ENCODE measurements at regions not wholly inside any gene's neighbourhood (a gene's known extent, or its start where the extent isn't known, plus 50 kb on each side); places are given as distances from the start of the nearest gene placed in this dataset.

DNA sequence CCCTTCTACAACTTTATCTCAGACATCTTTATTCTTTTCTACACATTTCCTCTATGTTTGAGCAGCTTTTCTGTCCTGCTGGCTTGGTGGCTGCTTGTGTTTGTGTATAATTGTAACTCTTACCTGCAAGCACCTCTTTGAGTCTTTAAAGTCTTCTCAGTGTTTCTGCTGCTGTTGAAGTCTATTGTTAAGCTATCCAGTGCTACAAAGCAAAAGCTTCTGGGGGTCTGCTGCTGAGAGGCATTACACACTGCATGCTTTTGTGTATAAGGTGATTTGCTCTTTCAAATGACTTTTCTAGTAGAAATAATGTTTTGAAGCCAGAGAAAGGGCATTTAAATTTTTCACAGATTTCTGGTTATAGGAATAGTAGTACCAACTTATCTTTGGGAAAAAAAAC lies 241.8 kb downstream of the DTHD1 start:
- ATAC-seq (ENCODE audit: insufficient read depth, low read depth): no peak
- H3K4me3 ChIP-seq (ENCODE audit: low read depth in 1 of 2, low read length in 2 of 2): no peak overlapping the region
- H3K79me2 ChIP-seq (ENCODE audit: insufficient read depth, low read length): no peaks in the 10 kb centered on the region
- H3K36me3 ChIP-seq (ENCODE audit: insufficient read depth, low read length): no peaks in the 10 kb centered on the region
- H2AFZ ChIP-seq (ENCODE audit: low read depth, low read length): no peak overlapping the region
- no peak overlapping the region for H3K9ac ChIP-seq (ENCODE audit: low read depth, low read length)
- DNase-seq: no peak
- H3K9me3 ChIP-seq (ENCODE audit: insufficient read depth, low read length, severe bottlenecking): no peaks in the 10 kb centered on the region
- no peaks in the 10 kb centered on the region for H4K20me1 ChIP-seq (ENCODE audit: insufficient read depth, low read length)
- no peak overlapping the region for H3K4me2 ChIP-seq (ENCODE audit: insufficient read depth, low read length)
- no peaks in the 10 kb centered on the region for H3K27me3 ChIP-seq (ENCODE audit: insufficient read depth, low read length, poor library complexity)
- TF ChIP-seq, protein P1, sequence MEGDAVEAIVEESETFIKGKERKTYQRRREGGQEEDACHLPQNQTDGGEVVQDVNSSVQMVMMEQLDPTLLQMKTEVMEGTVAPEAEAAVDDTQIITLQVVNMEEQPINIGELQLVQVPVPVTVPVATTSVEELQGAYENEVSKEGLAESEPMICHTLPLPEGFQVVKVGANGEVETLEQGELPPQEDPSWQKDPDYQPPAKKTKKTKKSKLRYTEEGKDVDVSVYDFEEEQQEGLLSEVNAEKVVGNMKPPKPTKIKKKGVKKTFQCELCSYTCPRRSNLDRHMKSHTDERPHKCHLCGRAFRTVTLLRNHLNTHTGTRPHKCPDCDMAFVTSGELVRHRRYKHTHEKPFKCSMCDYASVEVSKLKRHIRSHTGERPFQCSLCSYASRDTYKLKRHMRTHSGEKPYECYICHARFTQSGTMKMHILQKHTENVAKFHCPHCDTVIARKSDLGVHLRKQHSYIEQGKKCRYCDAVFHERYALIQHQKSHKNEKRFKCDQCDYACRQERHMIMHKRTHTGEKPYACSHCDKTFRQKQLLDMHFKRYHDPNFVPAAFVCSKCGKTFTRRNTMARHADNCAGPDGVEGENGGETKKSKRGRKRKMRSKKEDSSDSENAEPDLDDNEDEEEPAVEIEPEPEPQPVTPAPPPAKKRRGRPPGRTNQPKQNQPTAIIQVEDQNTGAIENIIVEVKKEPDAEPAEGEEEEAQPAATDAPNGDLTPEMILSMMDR (IDR thresholded peaks at IDR 0.05; ENCODE audit: borderline replicate concordance, extremely low read depth, low read length, poor library complexity, severe bottlenecking): no peak
- TF ChIP-seq EZH2 (IDR thresholded peaks at IDR 0.05; ENCODE audit: borderline replicate concordance, low read depth, low read length, severe bottlenecking): no peak
- no peaks in the 10 kb centered on the region for H3K4me1 ChIP-seq (ENCODE audit: insufficient read depth, low read length)
- no peak overlapping the region for H3K27ac ChIP-seq (ENCODE audit: low read length)

DNA sequence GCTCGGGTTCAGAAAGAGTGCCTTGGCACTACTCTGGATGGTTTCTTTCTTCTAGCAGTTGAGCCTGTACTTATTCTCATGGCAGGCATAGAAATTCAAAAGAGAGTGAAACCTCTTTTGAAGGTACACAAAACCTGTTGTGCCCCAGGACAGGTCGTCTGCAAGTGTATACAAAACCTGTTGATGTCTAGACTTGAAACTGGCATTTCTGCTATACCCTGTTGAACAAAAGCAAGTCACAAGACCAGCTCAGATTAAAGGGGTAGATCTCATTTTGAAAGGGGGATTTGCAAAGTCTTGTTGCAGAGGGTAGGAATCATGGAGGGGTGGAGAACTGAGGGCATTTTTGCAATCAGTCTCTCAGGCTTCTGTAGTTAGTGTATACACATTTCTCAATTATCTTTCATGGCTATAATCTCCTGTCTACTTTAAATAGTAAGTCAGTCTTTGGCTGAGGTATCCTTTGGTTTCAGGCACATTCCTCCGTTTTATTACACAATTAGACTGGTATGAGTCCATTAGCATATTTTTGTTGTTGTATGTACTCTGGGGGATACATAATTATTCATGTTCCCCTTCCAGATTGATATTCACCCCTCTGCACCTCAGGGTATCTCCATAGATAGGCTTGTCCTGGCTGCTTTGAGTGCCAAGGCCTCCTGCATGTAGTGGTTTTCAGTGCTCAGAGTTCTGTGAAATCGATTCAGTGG lies 251.4 kb downstream of the DTHD1 start:
- Histone ChIP-seq H3K4me1 (ENCODE audit: insufficient read depth, low read length) (no peaks in the 10 kb centered on the region), H4K20me1 (ENCODE audit: insufficient read depth, low read length) (no peaks in the 10 kb centered on the region), H3K9ac (ENCODE audit: low read depth, low read length) (no peak overlapping the region), H2AFZ (ENCODE audit: low read depth, low read length) (no peak overlapping the region), H3K36me3 (ENCODE audit: insufficient read depth, low read length) (no peaks in the 10 kb centered on the region), H3K4me2 (ENCODE audit: insufficient read depth, low read length) (no peak overlapping the region), H3K79me2 (ENCODE audit: insufficient read depth, low read length) (no peaks in the 10 kb centered on the region), H3K27me3 (ENCODE audit: insufficient read depth, low read length, poor library complexity) (no peaks in the 10 kb centered on the region), H3K27ac (ENCODE audit: low read length) (no peak overlapping the region), H3K9me3 (ENCODE audit: insufficient read depth, low read length, severe bottlenecking) (peaks cover 4% of the 10 kb centered on the region), H3K4me3 (ENCODE audit: low read depth in 1 of 2, low read length in 2 of 2) (no peak overlapping the region)
- DNase-seq (no peak), ATAC-seq (ENCODE audit: insufficient read depth, low read depth) (no peak)
- TF ChIP-seq, protein P1 (IDR thresholded peaks at IDR 0.05; ENCODE audit: borderline replicate concordance, extremely low read depth, low read length, poor library complexity, severe bottlenecking): no peak
- TF ChIP-seq EZH2 (IDR thresholded peaks at IDR 0.05; ENCODE audit: borderline replicate concordance, low read depth, low read length, severe bottlenecking): no peak

DNA sequence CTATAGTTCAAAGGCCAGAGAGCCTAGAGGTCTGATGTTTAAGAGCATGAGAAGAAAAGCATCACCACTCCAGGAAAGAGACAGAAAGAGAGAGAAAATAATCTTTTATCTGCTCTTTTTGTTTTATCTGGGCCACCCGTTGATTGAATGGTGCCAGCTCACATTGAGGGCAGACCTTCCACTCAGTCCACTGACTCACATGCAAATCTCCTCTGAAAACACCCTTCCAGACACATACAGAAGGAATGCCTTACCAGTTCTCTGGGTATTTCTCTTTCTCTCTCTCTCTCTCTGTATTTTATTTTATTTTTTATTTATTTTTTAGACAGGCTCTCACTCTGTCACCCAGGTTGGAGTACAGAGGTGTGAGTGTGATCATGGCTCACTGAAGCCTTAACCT lies 252.5 kb downstream of the DTHD1 start:
- no peak overlapping the region for H3K4me2 ChIP-seq (ENCODE audit: insufficient read depth, low read length)
- H3K9ac ChIP-seq (ENCODE audit: low read depth, low read length): no peak overlapping the region
- DNase-seq (no peak), ATAC-seq (ENCODE audit: insufficient read depth, low read depth) (no peak)
- H3K36me3 ChIP-seq (ENCODE audit: insufficient read depth, low read length): no peaks in the 10 kb centered on the region
- no peak overlapping the region for H3K27ac ChIP-seq (ENCODE audit: low read length)
- no peaks in the 10 kb centered on the region for H3K79me2 ChIP-seq (ENCODE audit: insufficient read depth, low read length)
- H4K20me1 ChIP-seq (ENCODE audit: insufficient read depth, low read length): no peaks in the 10 kb centered on the region
- H3K27me3 ChIP-seq (ENCODE audit: insufficient read depth, low read length, poor library complexity): no peaks in the 10 kb centered on the region
- no peaks in the 10 kb centered on the region for H3K4me1 ChIP-seq (ENCODE audit: insufficient read depth, low read length)
- no peak overlapping the region for H2AFZ ChIP-seq (ENCODE audit: low read depth, low read length)
- TF ChIP-seq, protein P1 (IDR thresholded peaks at IDR 0.05; ENCODE audit: borderline replicate concordance, extremely low read depth, low read length, poor library complexity, severe bottlenecking): no peak
- TF ChIP-seq EZH2 (IDR thresholded peaks at IDR 0.05; ENCODE audit: borderline replicate concordance, low read depth, low read length, severe bottlenecking): no peak
- peaks cover 3% of the 10 kb centered on the region for H3K9me3 ChIP-seq (ENCODE audit: insufficient read depth, low read length, severe bottlenecking)
- H3K4me3 ChIP-seq (ENCODE audit: low read depth in 1 of 2, low read length in 2 of 2): no peak overlapping the region
